DND-41 (cell line): ENCODE measurements at regions not wholly inside any gene's neighbourhood (a gene's known extent, or its start where the extent isn't known, plus 50 kb on each side); places are given as distances from the start of the nearest gene placed in this dataset.

Experiments used
- ATAC-seq: fragments of 200-7000 bp; cut with Tn5 transposase; 3 replicates; pipeline ENCODE4 v1.9.1; 2021; ENCODE audit warnings: low read depth; ENCODE audit not compliant: insufficient read depth
- DNase-seq: peaks from one replicate; pipeline ENCODE4 v3.0.0-alpha.2; 2020
- H2AFZ ChIP-seq: 2 replicates; pipeline ENCODE4 v1.6.0; 2012; ENCODE audit warnings: low read depth, low read length
- H3K27ac ChIP-seq: 2 replicates; pipeline ENCODE4 v1.5.1; 2012; ENCODE audit warnings: low read length, inconsistent platforms
- H3K27me3 ChIP-seq: fragments of 200-600 bp; sonication (generic); 2 replicates; pipeline ENCODE4 v1.6.0; 2012; ENCODE audit warnings: low read length, mild to moderate bottlenecking, inconsistent platforms; ENCODE audit not compliant: insufficient read depth, poor library complexity
- H3K36me3 ChIP-seq: 2 replicates; pipeline ENCODE4 v1.5.1; 2012; ENCODE audit warnings: low read length, inconsistent platforms; ENCODE audit not compliant: insufficient read depth
- H3K4me1 ChIP-seq: 2 replicates; pipeline ENCODE4 v1.5.1; 2012; ENCODE audit warnings: mild to moderate bottlenecking, low read length; ENCODE audit not compliant: insufficient read depth
- H3K4me2 ChIP-seq: 2 replicates; pipeline ENCODE4 v1.6.0; 2012; ENCODE audit warnings: mild to moderate bottlenecking, moderate library complexity, low read length, inconsistent platforms; ENCODE audit not compliant: insufficient read depth
- H3K4me3 ChIP-seq, 2 experiments: fragments of 200-600 bp in 1 of 2; shearing (Covaris generic) in 1 of 2; 2 replicates each; pipeline ENCODE4 v1.5.1; 2012 to 2016; ENCODE audit warnings: inconsistent platforms in 2 of 2, low read length in 2 of 2, mild to moderate bottlenecking in 2 of 2, low read depth in 1 of 2, moderate library complexity in 1 of 2
- H3K79me2 ChIP-seq: 2 replicates; pipeline ENCODE4 v1.6.0; 2012; ENCODE audit warnings: low read length, inconsistent platforms; ENCODE audit not compliant: insufficient read depth
- H3K9ac ChIP-seq: 2 replicates; pipeline ENCODE4 v1.6.0; 2012; ENCODE audit warnings: low read depth, mild to moderate bottlenecking, inconsistent platforms, low read length, moderate library complexity
- H3K9me3 ChIP-seq: 2 replicates; pipeline ENCODE4 v1.5.1; 2012; ENCODE audit warnings: low read length, moderate library complexity, mild to moderate bottlenecking, inconsistent platforms; ENCODE audit not compliant: insufficient read depth, severe bottlenecking
- H4K20me1 ChIP-seq: 2 replicates; pipeline ENCODE4 v1.6.0; 2012; ENCODE audit warnings: low read length; ENCODE audit not compliant: insufficient read depth
- EZH2 ChIP-seq: IDR thresholded peaks from 3 replicates; pipeline ENCODE4 v1.6.1; 2012; ENCODE audit warnings: borderline replicate concordance, low read depth, mild to moderate bottlenecking, moderate library complexity, low read length, inconsistent platforms; ENCODE audit not compliant: severe bottlenecking
- TF ChIP-seq, protein P1 (sequence below): IDR thresholded peaks from 2 replicates; pipeline ENCODE4 v1.5.1; 2012; ENCODE audit warnings: borderline replicate concordance, low read length, moderate library complexity, mild to moderate bottlenecking; ENCODE audit not compliant: poor library complexity, severe bottlenecking; ENCODE audit errors: extremely low read depth

DNA sequence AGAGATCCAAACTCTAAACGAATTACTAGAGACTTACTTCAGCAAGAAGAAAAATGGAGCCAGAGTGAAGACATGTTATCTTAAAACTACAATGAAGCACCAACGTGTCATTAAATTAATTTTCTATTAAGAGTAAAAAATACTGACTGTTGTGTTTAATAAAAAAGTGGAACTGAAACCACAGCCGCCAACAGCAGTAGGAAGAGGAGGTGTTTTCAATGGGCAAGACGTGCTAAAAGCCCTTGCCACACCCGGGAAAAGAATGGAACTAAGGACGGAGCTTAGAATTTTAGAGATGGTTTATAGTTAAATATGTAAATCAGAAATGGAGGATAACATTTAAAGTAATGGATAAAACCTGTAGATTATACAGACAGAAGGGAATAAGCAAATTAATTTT lies 608.7 kb downstream of the TFAP2A start:
- no peak overlapping the region for H3K9ac ChIP-seq
- no peak for DNase-seq
- H3K4me3 ChIP-seq = no peak overlapping the region
- no peaks in the 10 kb centered on the region for H3K9me3 ChIP-seq
- no peaks in the 10 kb centered on the region for H4K20me1 ChIP-seq
- no peak overlapping the region for H3K4me2 ChIP-seq
- H3K36me3 ChIP-seq = no peaks in the 10 kb centered on the region
- no peaks in the 10 kb centered on the region for H3K79me2 ChIP-seq
- H3K27me3 ChIP-seq = no peaks in the 10 kb centered on the region
- ATAC-seq = no peak
- no peak for TF ChIP-seq EZH2
- TF ChIP-seq, protein P1, sequence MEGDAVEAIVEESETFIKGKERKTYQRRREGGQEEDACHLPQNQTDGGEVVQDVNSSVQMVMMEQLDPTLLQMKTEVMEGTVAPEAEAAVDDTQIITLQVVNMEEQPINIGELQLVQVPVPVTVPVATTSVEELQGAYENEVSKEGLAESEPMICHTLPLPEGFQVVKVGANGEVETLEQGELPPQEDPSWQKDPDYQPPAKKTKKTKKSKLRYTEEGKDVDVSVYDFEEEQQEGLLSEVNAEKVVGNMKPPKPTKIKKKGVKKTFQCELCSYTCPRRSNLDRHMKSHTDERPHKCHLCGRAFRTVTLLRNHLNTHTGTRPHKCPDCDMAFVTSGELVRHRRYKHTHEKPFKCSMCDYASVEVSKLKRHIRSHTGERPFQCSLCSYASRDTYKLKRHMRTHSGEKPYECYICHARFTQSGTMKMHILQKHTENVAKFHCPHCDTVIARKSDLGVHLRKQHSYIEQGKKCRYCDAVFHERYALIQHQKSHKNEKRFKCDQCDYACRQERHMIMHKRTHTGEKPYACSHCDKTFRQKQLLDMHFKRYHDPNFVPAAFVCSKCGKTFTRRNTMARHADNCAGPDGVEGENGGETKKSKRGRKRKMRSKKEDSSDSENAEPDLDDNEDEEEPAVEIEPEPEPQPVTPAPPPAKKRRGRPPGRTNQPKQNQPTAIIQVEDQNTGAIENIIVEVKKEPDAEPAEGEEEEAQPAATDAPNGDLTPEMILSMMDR = no peak
- no peaks in the 10 kb centered on the region for H3K4me1 ChIP-seq
- no peak overlapping the region for H3K27ac ChIP-seq
- H2AFZ ChIP-seq = no peak overlapping the region

DNA sequence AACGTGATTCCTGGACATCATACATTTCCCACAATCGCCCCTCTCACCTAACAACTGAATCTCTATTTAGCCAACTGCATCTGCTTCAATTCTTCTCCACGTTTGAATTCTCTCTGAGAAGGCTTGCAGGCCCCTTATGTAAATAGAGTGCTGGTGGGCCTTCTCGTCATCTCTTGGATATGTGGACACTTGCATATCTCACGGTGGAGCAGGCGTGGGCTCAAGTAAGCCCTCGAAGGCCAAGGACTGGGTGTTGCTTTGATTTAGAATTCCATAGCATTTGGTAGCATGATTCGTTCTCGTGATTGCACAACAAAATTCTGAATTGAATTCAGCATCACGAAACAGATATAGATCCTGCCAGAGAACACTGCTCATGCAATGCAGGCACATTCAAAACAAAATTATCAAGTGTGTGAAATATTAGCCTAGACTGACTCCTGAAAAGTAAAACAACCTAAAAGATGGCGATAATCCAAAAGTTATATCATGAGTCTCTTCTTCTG lies 613.6 kb downstream of the TFAP2A start:
- DNase-seq (no peak), ATAC-seq (no peak)
- Histone ChIP-seq H3K4me3 (no peak overlapping the region), H4K20me1 (no peaks in the 10 kb centered on the region), H3K4me1 (no peaks in the 10 kb centered on the region), H3K36me3 (no peaks in the 10 kb centered on the region), H3K79me2 (no peaks in the 10 kb centered on the region), H2AFZ (no peak overlapping the region), H3K4me2 (no peak overlapping the region), H3K27ac (no peak overlapping the region), H3K9me3 (no peaks in the 10 kb centered on the region), H3K9ac (no peak overlapping the region), H3K27me3 (no peaks in the 10 kb centered on the region)
- TF ChIP-seq, protein P1 = no peak
- TF ChIP-seq EZH2 = no peak

DNA sequence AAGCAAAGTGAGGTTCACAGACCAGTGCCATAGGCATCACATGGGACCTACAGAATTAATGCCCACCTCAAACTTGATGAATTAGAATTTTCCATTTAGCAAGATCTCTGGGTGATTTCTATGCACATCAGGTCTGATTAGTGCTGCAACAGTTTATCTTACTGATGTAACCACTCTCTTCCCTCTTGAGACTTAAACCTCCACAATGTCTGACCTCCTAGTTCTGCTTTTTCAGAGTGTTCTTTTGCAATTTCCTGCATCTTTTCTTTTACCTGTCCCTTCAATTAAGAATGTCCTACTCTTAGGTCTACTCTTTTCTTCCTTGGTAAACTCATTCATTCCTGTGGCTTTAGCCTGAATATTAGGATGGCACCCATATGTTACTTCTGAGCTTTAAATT lies 615.3 kb downstream of the TFAP2A start:
- Histone ChIP-seq H3K4me3 (no peak overlapping the region), H3K79me2 (no peaks in the 10 kb centered on the region), H3K9me3 (no peaks in the 10 kb centered on the region), H3K4me2 (no peak overlapping the region), H3K27me3 (no peaks in the 10 kb centered on the region), H4K20me1 (no peaks in the 10 kb centered on the region), H3K36me3 (no peaks in the 10 kb centered on the region), H2AFZ (no peak overlapping the region), H3K4me1 (no peaks in the 10 kb centered on the region), H3K9ac (no peak overlapping the region), H3K27ac (no peak overlapping the region)
- no peak for DNase-seq
- no peak for TF ChIP-seq EZH2
- TF ChIP-seq, protein P1 = no peak
- ATAC-seq = no peak

DNA sequence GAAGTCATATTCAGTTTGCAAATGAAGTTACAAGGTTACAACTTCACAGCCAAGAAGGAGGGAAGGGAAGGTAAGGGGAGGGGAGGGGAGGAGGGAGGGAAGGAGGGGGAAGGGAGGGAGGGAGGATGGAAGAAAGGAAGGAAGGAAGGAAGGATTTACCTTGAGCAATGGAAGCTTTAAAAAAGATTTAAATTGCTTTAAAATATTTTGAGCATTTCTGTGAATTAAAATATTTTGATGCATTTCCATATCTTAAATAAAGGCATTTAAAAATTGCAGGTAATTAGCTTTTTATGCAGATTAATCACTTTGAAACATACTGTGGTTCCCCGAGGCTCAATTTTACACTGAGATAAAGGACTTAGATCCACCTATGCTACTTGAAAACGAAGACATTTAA lies 618.0 kb downstream of the TFAP2A start:
- no peak overlapping the region for H3K4me3 ChIP-seq
- no peak overlapping the region for H3K4me2 ChIP-seq
- DNase-seq (no peak), ATAC-seq (no peak)
- no peaks in the 10 kb centered on the region for H3K27me3 ChIP-seq
- no peak overlapping the region for H3K9ac ChIP-seq
- H3K36me3 ChIP-seq = no peaks in the 10 kb centered on the region
- TF ChIP-seq EZH2 = no peak
- TF ChIP-seq, protein P1 = no peak
- H4K20me1 ChIP-seq = no peaks in the 10 kb centered on the region
- H2AFZ ChIP-seq = no peak overlapping the region
- no peaks in the 10 kb centered on the region for H3K9me3 ChIP-seq
- H3K4me1 ChIP-seq = no peaks in the 10 kb centered on the region
- H3K79me2 ChIP-seq = no peaks in the 10 kb centered on the region
- no peak overlapping the region for H3K27ac ChIP-seq
